ENCODE measurements at regions not wholly inside any gene's neighbourhood (a gene's known extent, or its start where the extent isn't known, plus 50 kb on each side); places are given as distances from the start of the nearest gene placed in this dataset.

DNA sequence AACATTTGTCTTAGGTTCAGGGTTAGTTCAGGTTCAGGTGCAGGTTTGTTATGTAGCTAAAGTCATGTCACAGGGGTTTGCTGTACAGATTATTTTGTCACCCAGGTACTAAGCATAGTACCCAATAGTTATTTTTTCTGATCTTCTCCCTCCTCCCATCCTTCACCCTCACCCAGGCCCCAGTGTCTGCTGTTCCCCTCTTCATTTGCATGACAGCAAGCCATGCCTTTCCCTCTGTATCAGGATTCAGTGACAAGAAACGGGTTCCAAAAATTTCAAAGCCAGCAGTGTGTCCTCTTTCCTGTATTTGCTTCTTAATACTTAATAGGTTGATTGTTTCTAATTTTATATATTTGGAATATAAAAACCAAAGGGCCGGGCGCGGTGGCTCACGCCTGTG is 330.8 kb upstream of the SGCD start:
- TF ChIP-seq, protein P1, sequence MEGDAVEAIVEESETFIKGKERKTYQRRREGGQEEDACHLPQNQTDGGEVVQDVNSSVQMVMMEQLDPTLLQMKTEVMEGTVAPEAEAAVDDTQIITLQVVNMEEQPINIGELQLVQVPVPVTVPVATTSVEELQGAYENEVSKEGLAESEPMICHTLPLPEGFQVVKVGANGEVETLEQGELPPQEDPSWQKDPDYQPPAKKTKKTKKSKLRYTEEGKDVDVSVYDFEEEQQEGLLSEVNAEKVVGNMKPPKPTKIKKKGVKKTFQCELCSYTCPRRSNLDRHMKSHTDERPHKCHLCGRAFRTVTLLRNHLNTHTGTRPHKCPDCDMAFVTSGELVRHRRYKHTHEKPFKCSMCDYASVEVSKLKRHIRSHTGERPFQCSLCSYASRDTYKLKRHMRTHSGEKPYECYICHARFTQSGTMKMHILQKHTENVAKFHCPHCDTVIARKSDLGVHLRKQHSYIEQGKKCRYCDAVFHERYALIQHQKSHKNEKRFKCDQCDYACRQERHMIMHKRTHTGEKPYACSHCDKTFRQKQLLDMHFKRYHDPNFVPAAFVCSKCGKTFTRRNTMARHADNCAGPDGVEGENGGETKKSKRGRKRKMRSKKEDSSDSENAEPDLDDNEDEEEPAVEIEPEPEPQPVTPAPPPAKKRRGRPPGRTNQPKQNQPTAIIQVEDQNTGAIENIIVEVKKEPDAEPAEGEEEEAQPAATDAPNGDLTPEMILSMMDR (IDR thresholded peaks at IDR 0.05; ENCODE audit: insufficient read depth, low read depth, low read length): no peak
- TF ChIP-seq EZH2 (IDR thresholded peaks at IDR 0.05; ENCODE audit: insufficient read depth, low read length): no peak
- H3K9me3 ChIP-seq (ENCODE audit: insufficient read depth, low read depth, low read length): no peaks in the 10 kb centered on the region
- no peak overlapping the region for H3K9ac ChIP-seq (ENCODE audit: low read length)
- Mint-ChIP-seq H3K36me3 (ENCODE audit: low read depth, unreplicated experiment) (no peaks in the 10 kb centered on the region), H3K4me3 (ENCODE audit: unreplicated experiment) (no peak overlapping the region), H3K9me3 (ENCODE audit: unreplicated experiment) (no peaks in the 10 kb centered on the region), H3K4me1 (ENCODE audit: low read depth, unreplicated experiment) (no peaks in the 10 kb centered on the region), H3K27me3 (ENCODE audit: low read depth, unreplicated experiment) (no peaks in the 10 kb centered on the region), H3K27ac (ENCODE audit: unreplicated experiment) (no peak overlapping the region)
- no peaks in the 10 kb centered on the region for H3K79me2 ChIP-seq (ENCODE audit: insufficient read depth, low read length)
- H3K4me3 ChIP-seq (ENCODE audit: insufficient read depth, low read depth, low read length): no peak overlapping the region
- no peak overlapping the region for H2AFZ ChIP-seq (ENCODE audit: low read depth, low read length)
- H3K4me2 ChIP-seq (ENCODE audit: low read length): no peak overlapping the region
- FAIRE-seq (no peak), DNase-seq (ENCODE audit: low read depth) (no peak)
- H3K36me3 ChIP-seq (ENCODE audit: insufficient read depth, low read length): no peaks in the 10 kb centered on the region
- no peaks in the 10 kb centered on the region for H3K27me3 ChIP-seq (ENCODE audit: insufficient read depth, low read length)
- no peak overlapping the region for H3K27ac ChIP-seq (ENCODE audit: low read depth, low read length)
- no peaks in the 10 kb centered on the region for H3K4me1 ChIP-seq (ENCODE audit: insufficient read depth, low read length)
- H4K20me1 ChIP-seq (ENCODE audit: insufficient read depth, low read length): no peaks in the 10 kb centered on the region

DNA sequence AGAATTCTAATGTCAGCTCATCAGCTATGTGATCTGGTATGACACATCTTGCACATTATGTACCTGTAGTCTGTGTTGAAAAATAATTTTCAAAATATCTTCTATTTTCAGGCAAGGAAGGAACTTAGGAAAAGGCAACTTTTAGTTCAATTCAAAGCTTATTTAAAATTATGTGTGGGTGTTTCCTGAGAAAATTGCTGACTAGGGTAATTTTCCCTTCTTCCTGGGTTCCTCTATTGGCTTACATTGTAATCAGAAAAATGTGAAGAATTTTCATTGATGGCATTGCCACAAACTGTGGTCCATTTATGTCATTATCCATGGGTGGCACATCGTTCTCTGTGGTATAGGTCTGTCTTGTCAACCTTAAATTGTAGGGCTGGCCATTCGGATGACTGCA is 328.7 kb upstream of the SGCD start:
- Histone ChIP-seq H2AFZ (ENCODE audit: low read depth, low read length) (no peak overlapping the region), H3K27me3 (ENCODE audit: insufficient read depth, low read length) (no peaks in the 10 kb centered on the region), H3K36me3 (ENCODE audit: insufficient read depth, low read length) (no peaks in the 10 kb centered on the region), H4K20me1 (ENCODE audit: insufficient read depth, low read length) (no peaks in the 10 kb centered on the region), H3K9ac (ENCODE audit: low read length) (no peak overlapping the region), H3K27ac (ENCODE audit: low read depth, low read length) (no peak overlapping the region), H3K4me3 (ENCODE audit: insufficient read depth, low read depth, low read length) (no peak overlapping the region), H3K79me2 (ENCODE audit: insufficient read depth, low read length) (no peaks in the 10 kb centered on the region), H3K4me1 (ENCODE audit: insufficient read depth, low read length) (no peaks in the 10 kb centered on the region), H3K4me2 (ENCODE audit: low read length) (no peak overlapping the region), H3K9me3 (ENCODE audit: insufficient read depth, low read depth, low read length) (no peaks in the 10 kb centered on the region)
- TF ChIP-seq, protein P1 (IDR thresholded peaks at IDR 0.05; ENCODE audit: insufficient read depth, low read depth, low read length): no peak
- TF ChIP-seq EZH2 (IDR thresholded peaks at IDR 0.05; ENCODE audit: insufficient read depth, low read length): no peak
- no peak overlapping the region for H3K27ac Mint-ChIP-seq (ENCODE audit: unreplicated experiment)
- H3K4me3 Mint-ChIP-seq (ENCODE audit: unreplicated experiment): no peak overlapping the region
- H3K9me3 Mint-ChIP-seq (ENCODE audit: unreplicated experiment): no peaks in the 10 kb centered on the region
- H3K4me1 Mint-ChIP-seq (ENCODE audit: low read depth, unreplicated experiment): no peaks in the 10 kb centered on the region
- FAIRE-seq (no peak), DNase-seq (ENCODE audit: low read depth) (no peak)
- H3K27me3 Mint-ChIP-seq (ENCODE audit: low read depth, unreplicated experiment): peaks cover 9% of the 10 kb centered on the region
- no peaks in the 10 kb centered on the region for H3K36me3 Mint-ChIP-seq (ENCODE audit: low read depth, unreplicated experiment)

DNA sequence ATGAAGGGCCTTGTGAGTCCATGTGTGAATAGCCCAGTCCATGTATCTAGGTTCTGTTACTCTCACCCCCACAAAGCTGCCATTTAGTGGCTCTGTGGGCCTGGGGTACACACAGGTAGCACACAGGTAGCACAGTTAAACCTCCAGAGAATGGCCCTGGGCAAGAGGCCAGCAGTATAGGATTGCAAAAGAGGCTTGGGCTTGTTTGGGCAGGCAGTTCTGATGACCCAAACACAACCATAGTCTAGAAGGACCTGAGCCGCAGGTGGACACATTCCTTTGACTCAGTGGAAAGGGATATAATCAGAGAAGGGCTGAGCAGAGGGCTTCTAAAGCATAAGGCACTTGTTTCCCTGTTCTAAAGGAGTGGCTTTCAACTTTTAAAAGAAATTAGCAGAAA is 326.8 kb upstream of the SGCD start:
- H3K27me3 ChIP-seq (ENCODE audit: insufficient read depth, low read length): no peaks in the 10 kb centered on the region
- H3K9me3 Mint-ChIP-seq (ENCODE audit: unreplicated experiment): no peaks in the 10 kb centered on the region
- no peaks in the 10 kb centered on the region for H3K36me3 Mint-ChIP-seq (ENCODE audit: low read depth, unreplicated experiment)
- H3K4me2 ChIP-seq (ENCODE audit: low read length): no peak overlapping the region
- TF ChIP-seq EZH2 (IDR thresholded peaks at IDR 0.05; ENCODE audit: insufficient read depth, low read length): no peak
- TF ChIP-seq, protein P1 (IDR thresholded peaks at IDR 0.05; ENCODE audit: insufficient read depth, low read depth, low read length): no peak
- peaks cover 10% of the 10 kb centered on the region for H3K27me3 Mint-ChIP-seq (ENCODE audit: low read depth, unreplicated experiment)
- H3K9me3 ChIP-seq (ENCODE audit: insufficient read depth, low read depth, low read length): no peaks in the 10 kb centered on the region
- no peaks in the 10 kb centered on the region for H3K79me2 ChIP-seq (ENCODE audit: insufficient read depth, low read length)
- H3K9ac ChIP-seq (ENCODE audit: low read length): no peak overlapping the region
- H3K4me1 Mint-ChIP-seq (ENCODE audit: low read depth, unreplicated experiment): no peaks in the 10 kb centered on the region
- H2AFZ ChIP-seq (ENCODE audit: low read depth, low read length): no peak overlapping the region
- no peak for DNase-seq (ENCODE audit: low read depth)
- no peak overlapping the region for H3K4me3 Mint-ChIP-seq (ENCODE audit: unreplicated experiment)
- H3K27ac ChIP-seq (ENCODE audit: low read depth, low read length): no peak overlapping the region
- no peaks in the 10 kb centered on the region for H3K36me3 ChIP-seq (ENCODE audit: insufficient read depth, low read length)
- FAIRE-seq: no peak
- H3K4me1 ChIP-seq (ENCODE audit: insufficient read depth, low read length): no peaks in the 10 kb centered on the region
- no peak overlapping the region for H3K4me3 ChIP-seq (ENCODE audit: insufficient read depth, low read depth, low read length)
- H4K20me1 ChIP-seq (ENCODE audit: insufficient read depth, low read length): no peaks in the 10 kb centered on the region
- H3K27ac Mint-ChIP-seq (ENCODE audit: unreplicated experiment): no peak overlapping the region

Measured in astrocyte (in vitro differentiated cells and primary cell).